Suprapubic skin (tissue), 4 donors: ENCODE measurements at regions not wholly inside any gene's neighbourhood (a gene's known extent, or its start where the extent isn't known, plus 50 kb on each side); places are given as distances from the start of the nearest gene placed in this dataset.

Experiments
- EP300 ChIP-seq: sonication (generic); formaldehyde crosslinking; IDR thresholded peaks from one replicate; pipeline ENCODE4 v1.6.1; 2017; ENCODE audit warnings: antibody characterized with exemption
- POLR2A ChIP-seq, 2 donors: fragments of 450-650 bp; IDR thresholded peaks; one replicate each; pipeline ENCODE4 v1.6.1; 2017; ENCODE audit warnings: antibody characterized with exemption in 2 of 2, mild to moderate bottlenecking in 2 of 2, moderate library complexity in 2 of 2
- POLR2AphosphoS5 ChIP-seq, 3 donors: sonication (generic); formaldehyde crosslinking; IDR thresholded peaks; one replicate each; pipeline ENCODE4 v1.6.1; 2017; ENCODE audit warnings: antibody characterized with exemption in 3 of 3
- TF ChIP-seq, protein P1 (sequence below), 2 donors: fragments of 200-600 bp in 1 of 2; fragments of 450-650 bp in 1 of 2; sonication (generic) in 1 of 2; IDR thresholded peaks; one replicate each; pipeline ENCODE4 v1.5.1; 2016 to 2019; ENCODE audit warnings: antibody characterized with exemption in 2 of 2, mild to moderate bottlenecking in 1 of 2, moderate library complexity in 1 of 2

DNA sequence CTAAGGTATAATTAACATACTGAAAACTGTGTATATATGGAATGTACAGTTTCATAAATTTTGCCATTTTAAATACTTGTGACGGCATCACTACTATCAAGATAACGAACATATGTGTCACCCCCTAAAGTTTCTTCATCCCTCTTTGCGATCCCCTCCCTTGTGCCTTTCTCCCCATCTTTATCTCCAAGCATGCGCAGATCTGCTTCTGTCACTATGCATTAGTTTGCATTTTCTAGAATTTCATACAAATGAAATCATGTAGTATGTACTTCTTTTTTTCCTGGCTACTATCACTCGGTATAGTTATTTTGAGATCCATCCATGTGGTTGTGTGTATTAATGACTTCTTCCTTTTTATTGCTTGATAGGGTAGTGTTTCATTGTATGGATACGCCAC lies 154.9 kb downstream of the ZNF648 start:
- TF ChIP-seq, protein P1, sequence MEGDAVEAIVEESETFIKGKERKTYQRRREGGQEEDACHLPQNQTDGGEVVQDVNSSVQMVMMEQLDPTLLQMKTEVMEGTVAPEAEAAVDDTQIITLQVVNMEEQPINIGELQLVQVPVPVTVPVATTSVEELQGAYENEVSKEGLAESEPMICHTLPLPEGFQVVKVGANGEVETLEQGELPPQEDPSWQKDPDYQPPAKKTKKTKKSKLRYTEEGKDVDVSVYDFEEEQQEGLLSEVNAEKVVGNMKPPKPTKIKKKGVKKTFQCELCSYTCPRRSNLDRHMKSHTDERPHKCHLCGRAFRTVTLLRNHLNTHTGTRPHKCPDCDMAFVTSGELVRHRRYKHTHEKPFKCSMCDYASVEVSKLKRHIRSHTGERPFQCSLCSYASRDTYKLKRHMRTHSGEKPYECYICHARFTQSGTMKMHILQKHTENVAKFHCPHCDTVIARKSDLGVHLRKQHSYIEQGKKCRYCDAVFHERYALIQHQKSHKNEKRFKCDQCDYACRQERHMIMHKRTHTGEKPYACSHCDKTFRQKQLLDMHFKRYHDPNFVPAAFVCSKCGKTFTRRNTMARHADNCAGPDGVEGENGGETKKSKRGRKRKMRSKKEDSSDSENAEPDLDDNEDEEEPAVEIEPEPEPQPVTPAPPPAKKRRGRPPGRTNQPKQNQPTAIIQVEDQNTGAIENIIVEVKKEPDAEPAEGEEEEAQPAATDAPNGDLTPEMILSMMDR (IDR thresholded peaks at IDR 0.05) = no peak
- no peak for TF ChIP-seq POLR2A (IDR thresholded peaks at IDR 0.05)
- no peak for TF ChIP-seq EP300
- no peak for TF ChIP-seq POLR2AphosphoS5 (IDR thresholded peaks at IDR 0.05)
